ENCODE measurements at regions not wholly inside any gene's neighbourhood (a gene's known extent, or its start where the extent isn't known, plus 50 kb on each side); places are given as distances from the start of the nearest gene placed in this dataset.

DNA sequence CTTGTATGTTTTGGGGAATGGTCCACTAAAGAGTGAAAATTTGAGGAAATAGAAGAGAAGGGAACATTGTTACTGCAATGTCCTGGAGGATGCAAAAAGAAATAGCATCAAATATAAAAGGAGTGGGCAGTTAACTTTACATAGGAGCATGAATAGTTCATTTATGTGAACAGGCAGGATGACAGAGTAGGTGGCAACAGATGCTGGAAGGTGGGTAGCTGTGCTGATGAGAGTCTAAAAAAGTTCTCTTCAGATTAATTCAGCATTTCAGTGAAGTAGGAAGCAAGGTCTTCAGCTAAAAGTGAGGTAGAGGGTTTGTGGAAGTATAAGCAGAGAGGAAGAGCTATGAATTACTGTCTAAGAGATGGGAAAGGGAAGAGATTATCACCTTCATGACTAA, 276.5 kb downstream of the KIF2B start:
- no peak for TF ChIP-seq POLR2A (IDR thresholded peaks at IDR 0.05)
- TF ChIP-seq, protein P1, sequence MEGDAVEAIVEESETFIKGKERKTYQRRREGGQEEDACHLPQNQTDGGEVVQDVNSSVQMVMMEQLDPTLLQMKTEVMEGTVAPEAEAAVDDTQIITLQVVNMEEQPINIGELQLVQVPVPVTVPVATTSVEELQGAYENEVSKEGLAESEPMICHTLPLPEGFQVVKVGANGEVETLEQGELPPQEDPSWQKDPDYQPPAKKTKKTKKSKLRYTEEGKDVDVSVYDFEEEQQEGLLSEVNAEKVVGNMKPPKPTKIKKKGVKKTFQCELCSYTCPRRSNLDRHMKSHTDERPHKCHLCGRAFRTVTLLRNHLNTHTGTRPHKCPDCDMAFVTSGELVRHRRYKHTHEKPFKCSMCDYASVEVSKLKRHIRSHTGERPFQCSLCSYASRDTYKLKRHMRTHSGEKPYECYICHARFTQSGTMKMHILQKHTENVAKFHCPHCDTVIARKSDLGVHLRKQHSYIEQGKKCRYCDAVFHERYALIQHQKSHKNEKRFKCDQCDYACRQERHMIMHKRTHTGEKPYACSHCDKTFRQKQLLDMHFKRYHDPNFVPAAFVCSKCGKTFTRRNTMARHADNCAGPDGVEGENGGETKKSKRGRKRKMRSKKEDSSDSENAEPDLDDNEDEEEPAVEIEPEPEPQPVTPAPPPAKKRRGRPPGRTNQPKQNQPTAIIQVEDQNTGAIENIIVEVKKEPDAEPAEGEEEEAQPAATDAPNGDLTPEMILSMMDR (IDR thresholded peaks at IDR 0.05), result no peak
- H3K4me3 ChIP-seq (ENCODE audit: low read depth, poor library complexity, severe bottlenecking), result no peak overlapping the region
- intact Hi-C loops (cut with DNase I; ENCODE audit: low total_unique reads), result no loop called here
- no peak for DNase-seq (ENCODE audit: low spot score in 2 of 2)

DNA sequence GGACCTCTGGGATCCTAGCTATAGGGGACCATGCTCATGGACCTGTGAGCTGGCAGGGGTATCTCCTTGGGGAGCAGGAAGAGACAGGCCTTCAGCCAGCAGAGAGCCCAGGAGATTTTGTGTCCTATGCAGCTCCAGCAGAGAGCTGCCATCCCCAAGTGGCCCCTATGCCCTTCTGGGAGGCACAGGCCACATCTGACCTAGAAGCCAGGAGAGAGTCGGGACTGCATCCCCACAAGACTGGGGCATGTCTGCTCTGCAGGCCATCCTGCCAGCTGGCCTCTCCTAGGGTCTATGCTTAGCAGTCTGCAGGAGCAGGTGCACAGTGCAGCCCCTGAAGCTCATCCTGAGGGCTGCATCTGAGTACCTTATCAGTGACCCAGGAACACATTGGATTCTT, 279.5 kb downstream of the KIF2B start:
- TF ChIP-seq, protein P1 (IDR thresholded peaks at IDR 0.05), result no peak
- TF ChIP-seq POLR2A (IDR thresholded peaks at IDR 0.05), result no peak
- WGBS, 2 donors, result 80 to 100% methylated on average over 1 of the region's 1 CpG
- no peak for DNase-seq (ENCODE audit: low spot score in 2 of 2)
- intact Hi-C loops (cut with DNase I; ENCODE audit: low total_unique reads), result no loop called here
- H3K4me3 ChIP-seq (ENCODE audit: low read depth, poor library complexity, severe bottlenecking), result no peak overlapping the region

DNA sequence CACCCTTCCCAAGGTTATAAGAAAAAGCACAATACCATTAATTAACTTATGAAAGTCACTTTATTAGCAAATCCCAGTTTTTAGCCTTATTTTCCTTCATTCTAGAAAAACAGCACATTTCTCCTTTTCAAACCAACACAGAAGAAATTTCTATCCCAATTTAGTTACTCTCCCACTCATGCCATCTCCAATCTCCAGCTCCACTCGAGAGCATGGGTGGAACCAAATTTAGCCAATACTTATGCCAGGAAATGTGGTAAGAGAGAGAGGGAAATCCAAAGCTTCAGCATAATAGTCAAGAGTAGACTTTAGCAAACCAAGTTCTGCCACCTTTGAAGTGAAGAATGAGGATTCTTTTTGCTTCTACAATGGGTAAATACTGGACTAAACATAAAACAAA, 288.8 kb downstream of the KIF2B start:
- intact Hi-C loops (cut with DNase I; ENCODE audit: low total_unique reads), result no loop called here
- TF ChIP-seq POLR2A (IDR thresholded peaks at IDR 0.05), result no peak
- TF ChIP-seq, protein P1 (IDR thresholded peaks at IDR 0.05), result no peak
- H3K4me3 ChIP-seq (ENCODE audit: low read depth, poor library complexity, severe bottlenecking), result no peak overlapping the region
- DNase-seq (ENCODE audit: low spot score in 2 of 2), result no peak
- WGBS, 2 donors, result 36 to 48% methylated on average over 1 of the region's 1 CpG

GRCh38 chr17:54117452-54117851, 294.7 kb downstream of the KIF2B start:
- intact Hi-C loops (cut with DNase I; ENCODE audit: low total_unique reads), result no loop called here
- DNase-seq (ENCODE audit: low spot score in 2 of 2), result no peak
- WGBS, 2 donors, result 77 to 79% methylated on average over 3 of the region's 3 CpGs
- TF ChIP-seq POLR2A (IDR thresholded peaks at IDR 0.05), result no peak
- TF ChIP-seq, protein P1 (IDR thresholded peaks at IDR 0.05), result no peak
- H3K4me3 ChIP-seq (ENCODE audit: low read depth, poor library complexity, severe bottlenecking), result no peak overlapping the region

GRCh38 chr17:54124456-54124855, 301.7 kb downstream of the KIF2B start:
- DNase-seq (ENCODE audit: low spot score in 2 of 2), result no peak
- intact Hi-C loops (cut with DNase I; ENCODE audit: low total_unique reads), result no loop called here
- no peak overlapping the region for H3K4me3 ChIP-seq (ENCODE audit: low read depth, poor library complexity, severe bottlenecking)
- 19 to 29% methylated on average over 1 of the region's 1 CpG for WGBS, 2 donors
- TF ChIP-seq, protein P1 (IDR thresholded peaks at IDR 0.05), result no peak
- TF ChIP-seq POLR2A (IDR thresholded peaks at IDR 0.05), result no peak

DNA sequence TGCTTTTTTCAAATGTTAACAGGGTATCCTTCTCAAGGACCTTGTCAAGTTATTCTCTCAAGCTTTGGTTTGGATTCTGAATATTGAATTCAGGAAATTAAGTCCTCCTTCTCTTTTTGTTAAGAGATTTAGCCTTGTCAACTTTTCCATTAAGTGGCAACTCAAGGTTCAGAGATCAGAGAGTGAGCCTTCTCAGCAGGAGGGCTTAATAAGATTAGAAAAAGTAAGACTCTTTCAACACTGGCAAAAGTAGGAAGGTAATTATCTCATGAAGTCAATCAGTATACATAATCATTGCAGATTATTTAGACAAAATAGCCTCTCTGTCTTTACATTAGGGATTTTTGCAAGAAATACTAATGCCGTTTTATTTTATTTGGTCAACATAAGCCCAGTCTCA, 330.7 kb downstream of the KIF2B start:
- WGBS, 2 donors, result 87 to 93% methylated on average over 1 of the region's 1 CpG
- intact Hi-C loops (cut with DNase I; ENCODE audit: low total_unique reads), result no loop called here
- no peak for DNase-seq (ENCODE audit: low spot score in 2 of 2)

More for the DNA sequence above, 330.7 kb downstream of the KIF2B start:
- TF ChIP-seq POLR2A (IDR thresholded peaks at IDR 0.05), result no peak
- TF ChIP-seq, protein P1 (IDR thresholded peaks at IDR 0.05), result no peak
- no peak overlapping the region for H3K4me3 ChIP-seq (ENCODE audit: low read depth, poor library complexity, severe bottlenecking)

Data from lower leg skin (tissue), 4 donors.